SK-N-SH treated with all-trans-retinoic acid at 6 μM for 48 hours (cell line): ENCODE measurements at regions not wholly inside any gene's neighbourhood (a gene's known extent, or its start where the extent isn't known, plus 50 kb on each side); places are given as distances from the start of the nearest gene placed in this dataset.

Source experiments
- ATAC-seq: fragments of 200-7000 bp; cut with Tn5 transposase; 3 replicates; pipeline ENCODE4 v1.9.1; 2020; ENCODE audit warnings: mild to moderate bottlenecking, moderate library complexity
- ARNTL ChIP-seq: fragments of 450-650 bp; formaldehyde crosslinking; IDR thresholded peaks from 2 replicates; pipeline ENCODE4 v1.5.0; 2020; ENCODE audit warnings: low read depth, mild to moderate bottlenecking, moderate library complexity, borderline replicate concordance
- BACH2 ChIP-seq: fragments of 250-450 bp; sonication (Bioruptor Pico); IDR thresholded peaks from 2 replicates; pipeline ENCODE4 v1.9.0; 2021; ENCODE audit warnings: mild to moderate bottlenecking, borderline replicate concordance
- CREB5 ChIP-seq: fragments of 250-450 bp; sonication (Bioruptor Pico); IDR thresholded peaks from 2 replicates; pipeline ENCODE4 v1.5.1; 2020; ENCODE audit warnings: low read depth, mild to moderate bottlenecking, moderate library complexity
- ESRRG ChIP-seq: fragments of 250-450 bp; sonication (Bioruptor Pico); IDR thresholded peaks from 2 replicates; pipeline ENCODE4 v1.6.1; 2021; ENCODE audit warnings: mild to moderate bottlenecking
- GLIS3 ChIP-seq: fragments of 250-450 bp; sonication (Bioruptor Pico); IDR thresholded peaks from 2 replicates; pipeline ENCODE4 v1.5.0; 2020; ENCODE audit warnings: mild to moderate bottlenecking, moderate library complexity
- OSR1 ChIP-seq: fragments of 250-450 bp; sonication (Bioruptor Pico); IDR thresholded peaks from 2 replicates; pipeline ENCODE4 v1.8.0; 2022; ENCODE audit warnings: moderate library complexity, mild to moderate bottlenecking, inconsistent platforms
- RARB ChIP-seq: fragments of 250-450 bp; sonication (Bioruptor Pico); IDR thresholded peaks from 2 replicates; pipeline ENCODE4 v1.8.0; 2021; ENCODE audit warnings: mild to moderate bottlenecking, moderate library complexity
- SNAI2 ChIP-seq: fragments of 250-450 bp; sonication (Bioruptor Pico); IDR thresholded peaks from 2 replicates; pipeline ENCODE4 v1.5.0; 2020; ENCODE audit warnings: mild to moderate bottlenecking, moderate library complexity
- TOX ChIP-seq: fragments of 250-450 bp; sonication (Bioruptor Pico); IDR thresholded peaks from 2 replicates; pipeline ENCODE4 v1.8.0; 2021; ENCODE audit warnings: mild to moderate bottlenecking, moderate library complexity, borderline replicate concordance
- ZC3H10 ChIP-seq: fragments of 250-450 bp; sonication (Bioruptor Pico); IDR thresholded peaks from 2 replicates; pipeline ENCODE4 v1.5.1; 2021; ENCODE audit warnings: mild to moderate bottlenecking, moderate library complexity
- ZFP3 ChIP-seq: fragments of 250-450 bp; sonication (Bioruptor Pico); IDR thresholded peaks from 2 replicates; pipeline ENCODE4 v1.5.0; 2020; ENCODE audit warnings: mild to moderate bottlenecking, moderate library complexity
- ZNF70 ChIP-seq: fragments of 450-650 bp; formaldehyde crosslinking; IDR thresholded peaks from 2 replicates; pipeline ENCODE4 v1.5.0; 2020; ENCODE audit warnings: mild to moderate bottlenecking, moderate library complexity
- ZNF8 ChIP-seq: fragments of 450-650 bp; formaldehyde crosslinking; IDR thresholded peaks from 2 replicates; pipeline ENCODE4 v1.5.0; 2020; ENCODE audit warnings: mild to moderate bottlenecking, moderate library complexity
- TF ChIP-seq, protein P1 (sequence below): fragments of 250-450 bp; sonication (Bioruptor Pico); IDR thresholded peaks from 2 replicates; pipeline ENCODE4 v1.8.0; 2021; ENCODE audit warnings: low read depth, mild to moderate bottlenecking, moderate library complexity, borderline replicate concordance
- TF ChIP-seq, protein P2 (sequence below): fragments of 250-450 bp; sonication (Bioruptor Pico); IDR thresholded peaks from 2 replicates; pipeline ENCODE4 v1.5.1; 2021; ENCODE audit warnings: mild to moderate bottlenecking, moderate library complexity
- TF ChIP-seq, protein P3 (sequence below): fragments of 250-450 bp; sonication (Bioruptor Pico); IDR thresholded peaks from 2 replicates; pipeline ENCODE4 v1.8.0; 2020; ENCODE audit warnings: mild to moderate bottlenecking, moderate library complexity, borderline replicate concordance
- TF ChIP-seq, protein P4 (sequence below): fragments of 250-450 bp; sonication (Bioruptor Pico); IDR thresholded peaks from 2 replicates; pipeline ENCODE4 v1.5.0; 2020; ENCODE audit warnings: mild to moderate bottlenecking, moderate library complexity

DNA sequence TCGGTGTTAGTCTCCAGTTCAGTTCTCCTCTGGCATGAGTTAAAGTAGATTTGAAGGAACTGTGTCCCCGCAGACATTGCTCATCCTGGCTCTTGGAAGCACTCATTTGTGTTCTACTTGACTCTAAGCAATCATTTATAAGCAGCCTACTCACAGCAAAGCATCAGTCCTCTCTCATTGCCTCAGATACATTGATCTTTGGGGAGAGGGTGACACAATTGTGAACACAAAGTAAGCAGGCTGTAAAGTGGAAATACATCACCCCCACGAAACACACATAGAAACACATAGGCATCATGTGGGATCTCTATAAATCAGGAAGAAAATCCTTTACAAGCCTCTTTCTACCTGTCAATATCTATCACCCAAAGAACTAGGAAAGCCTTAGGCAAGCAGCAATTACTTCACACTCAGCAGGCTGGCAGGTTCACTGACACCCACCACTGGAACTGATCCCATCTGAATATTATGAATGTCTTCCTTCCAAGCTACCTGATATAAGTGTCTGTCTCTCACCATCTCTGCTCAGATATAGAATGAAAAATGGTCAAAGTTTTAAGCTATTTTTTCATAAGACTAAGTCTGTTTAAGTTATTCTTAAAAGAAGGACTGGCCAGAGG, 675.8 kb downstream of the HACE1 start:
- no peak for TF ChIP-seq TOX (CRISPR knock-in tag)
- no peak for TF ChIP-seq OSR1
- no peak for TF ChIP-seq SNAI2
- no peak for TF ChIP-seq ARNTL
- TF ChIP-seq ZC3H10, result no peak
- TF ChIP-seq BACH2 (CRISPR knock-in tag), result no peak
- TF ChIP-seq GLIS3 (CRISPR knock-in tag), result no peak
- no peak for TF ChIP-seq ZNF70 (CRISPR knock-in tag)
- TF ChIP-seq, protein P1, sequence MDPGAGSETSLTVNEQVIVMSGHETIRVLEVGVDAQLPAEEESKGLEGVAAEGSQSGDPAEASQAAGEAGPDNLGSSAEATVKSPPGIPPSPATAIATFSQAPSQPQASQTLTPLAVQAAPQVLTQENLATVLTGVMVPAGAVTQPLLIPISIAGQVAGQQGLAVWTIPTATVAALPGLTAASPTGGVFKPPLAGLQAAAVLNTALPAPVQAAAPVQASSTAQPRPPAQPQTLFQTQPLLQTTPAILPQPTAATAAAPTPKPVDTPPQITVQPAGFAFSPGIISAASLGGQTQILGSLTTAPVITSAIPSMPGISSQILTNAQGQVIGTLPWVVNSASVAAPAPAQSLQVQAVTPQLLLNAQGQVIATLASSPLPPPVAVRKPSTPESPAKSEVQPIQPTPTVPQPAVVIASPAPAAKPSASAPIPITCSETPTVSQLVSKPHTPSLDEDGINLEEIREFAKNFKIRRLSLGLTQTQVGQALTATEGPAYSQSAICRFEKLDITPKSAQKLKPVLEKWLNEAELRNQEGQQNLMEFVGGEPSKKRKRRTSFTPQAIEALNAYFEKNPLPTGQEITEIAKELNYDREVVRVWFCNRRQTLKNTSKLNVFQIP (CRISPR knock-in tag), result no peak
- ATAC-seq, result no peak

GRCh38 chr6:104182811-104183210, 676.9 kb downstream of the HACE1 start:
- no peak for ATAC-seq
- TF ChIP-seq ZC3H10, result no peak
- TF ChIP-seq, protein P2, sequence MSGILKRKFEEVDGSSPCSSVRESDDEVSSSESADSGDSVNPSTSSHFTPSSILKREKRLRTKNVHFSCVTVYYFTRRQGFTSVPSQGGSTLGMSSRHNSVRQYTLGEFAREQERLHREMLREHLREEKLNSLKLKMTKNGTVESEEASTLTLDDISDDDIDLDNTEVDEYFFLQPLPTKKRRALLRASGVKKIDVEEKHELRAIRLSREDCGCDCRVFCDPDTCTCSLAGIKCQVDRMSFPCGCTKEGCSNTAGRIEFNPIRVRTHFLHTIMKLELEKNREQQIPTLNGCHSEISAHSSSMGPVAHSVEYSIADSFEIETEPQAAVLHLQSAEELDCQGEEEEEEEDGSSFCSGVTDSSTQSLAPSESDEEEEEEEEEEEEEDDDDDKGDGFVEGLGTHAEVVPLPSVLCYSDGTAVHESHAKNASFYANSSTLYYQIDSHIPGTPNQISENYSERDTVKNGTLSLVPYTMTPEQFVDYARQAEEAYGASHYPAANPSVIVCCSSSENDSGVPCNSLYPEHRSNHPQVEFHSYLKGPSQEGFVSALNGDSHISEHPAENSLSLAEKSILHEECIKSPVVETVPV, result no peak
- TF ChIP-seq RARB (CRISPR knock-in tag), result no peak
- no peak for TF ChIP-seq ZFP3 (CRISPR knock-in tag)
- TF ChIP-seq, all 23 proteins: peak for 0

DNA sequence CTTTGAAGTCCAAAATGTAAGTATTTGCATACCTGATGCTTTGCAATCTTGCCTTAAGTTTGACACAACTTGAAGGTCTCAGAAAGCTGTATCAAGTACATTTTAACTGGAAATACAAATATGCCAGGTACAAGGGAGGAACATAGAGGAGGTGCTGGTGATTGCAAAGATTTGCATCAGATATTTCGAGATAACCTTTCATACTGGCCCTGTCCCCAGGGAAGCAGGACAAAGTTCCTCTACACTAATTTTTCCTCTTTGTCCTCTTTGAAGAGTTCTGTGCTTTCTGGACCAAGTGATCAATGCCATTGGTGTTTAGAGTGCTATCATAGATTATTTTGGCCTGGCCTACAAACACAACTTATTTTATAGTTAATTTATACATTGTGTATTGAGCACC, 686.1 kb downstream of the HACE1 start:
- TF ChIP-seq ZFP3 (CRISPR knock-in tag) (no peak), BACH2 (CRISPR knock-in tag) (no peak), TOX (CRISPR knock-in tag) (no peak), GLIS3 (CRISPR knock-in tag) (no peak), SNAI2 (no peak), ESRRG (CRISPR knock-in tag) (no peak), ZNF8 (CRISPR knock-in tag) (no peak), ZNF70 (CRISPR knock-in tag) (no peak), CREB5 (CRISPR knock-in tag) (no peak), RARB (CRISPR knock-in tag) (no peak)
- TF ChIP-seq, protein P3, sequence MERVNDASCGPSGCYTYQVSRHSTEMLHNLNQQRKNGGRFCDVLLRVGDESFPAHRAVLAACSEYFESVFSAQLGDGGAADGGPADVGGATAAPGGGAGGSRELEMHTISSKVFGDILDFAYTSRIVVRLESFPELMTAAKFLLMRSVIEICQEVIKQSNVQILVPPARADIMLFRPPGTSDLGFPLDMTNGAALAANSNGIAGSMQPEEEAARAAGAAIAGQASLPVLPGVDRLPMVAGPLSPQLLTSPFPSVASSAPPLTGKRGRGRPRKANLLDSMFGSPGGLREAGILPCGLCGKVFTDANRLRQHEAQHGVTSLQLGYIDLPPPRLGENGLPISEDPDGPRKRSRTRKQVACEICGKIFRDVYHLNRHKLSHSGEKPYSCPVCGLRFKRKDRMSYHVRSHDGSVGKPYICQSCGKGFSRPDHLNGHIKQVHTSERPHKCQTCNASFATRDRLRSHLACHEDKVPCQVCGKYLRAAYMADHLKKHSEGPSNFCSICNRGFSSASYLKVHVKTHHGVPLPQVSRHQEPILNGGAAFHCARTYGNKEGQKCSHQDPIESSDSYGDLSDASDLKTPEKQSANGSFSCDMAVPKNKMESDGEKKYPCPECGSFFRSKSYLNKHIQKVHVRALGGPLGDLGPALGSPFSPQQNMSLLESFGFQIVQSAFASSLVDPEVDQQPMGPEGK (CRISPR knock-in tag), result no peak
- TF ChIP-seq, protein P1 (CRISPR knock-in tag), result no peak
- TF ChIP-seq, protein P4, sequence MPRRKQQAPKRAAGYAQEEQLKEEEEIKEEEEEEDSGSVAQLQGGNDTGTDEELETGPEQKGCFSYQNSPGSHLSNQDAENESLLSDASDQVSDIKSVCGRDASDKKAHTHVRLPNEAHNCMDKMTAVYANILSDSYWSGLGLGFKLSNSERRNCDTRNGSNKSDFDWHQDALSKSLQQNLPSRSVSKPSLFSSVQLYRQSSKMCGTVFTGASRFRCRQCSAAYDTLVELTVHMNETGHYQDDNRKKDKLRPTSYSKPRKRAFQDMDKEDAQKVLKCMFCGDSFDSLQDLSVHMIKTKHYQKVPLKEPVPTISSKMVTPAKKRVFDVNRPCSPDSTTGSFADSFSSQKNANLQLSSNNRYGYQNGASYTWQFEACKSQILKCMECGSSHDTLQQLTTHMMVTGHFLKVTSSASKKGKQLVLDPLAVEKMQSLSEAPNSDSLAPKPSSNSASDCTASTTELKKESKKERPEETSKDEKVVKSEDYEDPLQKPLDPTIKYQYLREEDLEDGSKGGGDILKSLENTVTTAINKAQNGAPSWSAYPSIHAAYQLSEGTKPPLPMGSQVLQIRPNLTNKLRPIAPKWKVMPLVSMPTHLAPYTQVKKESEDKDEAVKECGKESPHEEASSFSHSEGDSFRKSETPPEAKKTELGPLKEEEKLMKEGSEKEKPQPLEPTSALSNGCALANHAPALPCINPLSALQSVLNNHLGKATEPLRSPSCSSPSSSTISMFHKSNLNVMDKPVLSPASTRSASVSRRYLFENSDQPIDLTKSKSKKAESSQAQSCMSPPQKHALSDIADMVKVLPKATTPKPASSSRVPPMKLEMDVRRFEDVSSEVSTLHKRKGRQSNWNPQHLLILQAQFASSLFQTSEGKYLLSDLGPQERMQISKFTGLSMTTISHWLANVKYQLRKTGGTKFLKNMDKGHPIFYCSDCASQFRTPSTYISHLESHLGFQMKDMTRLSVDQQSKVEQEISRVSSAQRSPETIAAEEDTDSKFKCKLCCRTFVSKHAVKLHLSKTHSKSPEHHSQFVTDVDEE (CRISPR knock-in tag), result no peak
- no peak for ATAC-seq
